ENCODE measurements at regions not wholly inside any gene's neighbourhood (a gene's known extent, or its start where the extent isn't known, plus 50 kb on each side); places are given as distances from the start of the nearest gene placed in this dataset.

GRCh38 chr2:220463876-220464275 lies 836.4 kb downstream of the SLC4A3 start:
- intact Hi-C loops (cut with DNase I), result no loop called here
- DNase-seq, result no peak
- no peaks in the 10 kb centered on the region for H3K9me3 ChIP-seq
- TF ChIP-seq POLR2A (IDR thresholded peaks at IDR 0.05) (no peak), CTCF (IDR thresholded peaks at IDR 0.05) (no peak)
- H3K27ac ChIP-seq, result no peak overlapping the region
- no peaks in the 10 kb centered on the region for H3K27me3 ChIP-seq
- H3K4me3 ChIP-seq (replicated peaks in 1 of 3), result no peak overlapping the region
- 48 to 56% methylated on average over 1 of the region's 1 CpG for WGBS, 2 donors
- no peaks in the 10 kb centered on the region for H3K36me3 ChIP-seq
- no peaks in the 10 kb centered on the region for H3K4me1 ChIP-seq

GRCh38 chr2:220465700-220466099 lies 838.3 kb downstream of the SLC4A3 start:
- H3K27ac ChIP-seq, result no peak overlapping the region
- H3K36me3 ChIP-seq, result no peaks in the 10 kb centered on the region
- no peaks in the 10 kb centered on the region for H3K9me3 ChIP-seq
- H3K4me3 ChIP-seq (replicated peaks in 1 of 3), result no peak overlapping the region
- WGBS, 2 donors, result 60 to 90% methylated on average over 4 of the region's 4 CpGs
- TF ChIP-seq CTCF (IDR thresholded peaks at IDR 0.05) (no peak), POLR2A (IDR thresholded peaks at IDR 0.05) (no peak)
- H3K4me1 ChIP-seq, result peaks cover 2 to 8% of the 10 kb centered on the region in 2 donors
- intact Hi-C loops (cut with DNase I), result no loop called here
- H3K27me3 ChIP-seq, result no peaks in the 10 kb centered on the region
- DNase-seq, result no peak

- Histone ChIP-seq H3K4me1 (peaks cover 2 to 8% of the 10 kb centered on the region in 2 donors), H3K27ac (no peak overlapping the region), H3K36me3 (no peaks in the 10 kb centered on the region), H3K4me3 (replicated peaks in 1 of 3) (no peak overlapping the region), H3K9me3 (no peaks in the 10 kb centered on the region), H3K27me3 (no peaks in the 10 kb centered on the region)
- no peak for DNase-seq
- WGBS, 2 donors, result 36 to 39% methylated on average over 2 of the region's 2 CpGs
- TF ChIP-seq POLR2A (IDR thresholded peaks at IDR 0.05), result no peak
- no peak for TF ChIP-seq CTCF (IDR thresholded peaks at IDR 0.05)
- intact Hi-C loops (cut with DNase I), result no loop called here
Observed at GRCh38 chr2:220466251-220466691, 838.8 kb downstream of the SLC4A3 start.

- Histone ChIP-seq H3K36me3 (no peaks in the 10 kb centered on the region), H3K4me1 (peaks cover 2 to 8% of the 10 kb centered on the region in 2 donors), H3K4me3 (replicated peaks in 1 of 3) (no peak overlapping the region), H3K27me3 (no peaks in the 10 kb centered on the region), H3K27ac (no peak overlapping the region), H3K9me3 (no peaks in the 10 kb centered on the region)
- TF ChIP-seq CTCF (IDR thresholded peaks at IDR 0.05), result no peak
- TF ChIP-seq POLR2A (IDR thresholded peaks at IDR 0.05), result no peak
- 88 to 89% methylated on average over 4 of the region's 4 CpGs for WGBS, 2 donors
- no peak for DNase-seq
- intact Hi-C loops (cut with DNase I), result no loop called here
Observed at GRCh38 chr2:220469201-220469600, 841.8 kb downstream of the SLC4A3 start.

GRCh38 chr2:220473611-220474010 lies 846.2 kb downstream of the SLC4A3 start:
- H3K4me1 ChIP-seq, result peaks cover 2 to 8% of the 10 kb centered on the region in 2 donors
- intact Hi-C loops (cut with DNase I), result no loop called here
- TF ChIP-seq CTCF (IDR thresholded peaks at IDR 0.05) (no peak), POLR2A (IDR thresholded peaks at IDR 0.05) (no peak)
- DNase-seq, result no peak
- no peaks in the 10 kb centered on the region for H3K36me3 ChIP-seq
- H3K4me3 ChIP-seq (replicated peaks in 1 of 3), result no peak overlapping the region
- no peaks in the 10 kb centered on the region for H3K9me3 ChIP-seq
- no peak overlapping the region for H3K27ac ChIP-seq
- H3K27me3 ChIP-seq, result no peaks in the 10 kb centered on the region

All from thyroid gland (tissue), 4 donors.